ENCODE measurements at regions not wholly inside any gene's neighbourhood (a gene's known extent, or its start where the extent isn't known, plus 50 kb on each side); places are given as distances from the start of the nearest gene placed in this dataset.

DNA sequence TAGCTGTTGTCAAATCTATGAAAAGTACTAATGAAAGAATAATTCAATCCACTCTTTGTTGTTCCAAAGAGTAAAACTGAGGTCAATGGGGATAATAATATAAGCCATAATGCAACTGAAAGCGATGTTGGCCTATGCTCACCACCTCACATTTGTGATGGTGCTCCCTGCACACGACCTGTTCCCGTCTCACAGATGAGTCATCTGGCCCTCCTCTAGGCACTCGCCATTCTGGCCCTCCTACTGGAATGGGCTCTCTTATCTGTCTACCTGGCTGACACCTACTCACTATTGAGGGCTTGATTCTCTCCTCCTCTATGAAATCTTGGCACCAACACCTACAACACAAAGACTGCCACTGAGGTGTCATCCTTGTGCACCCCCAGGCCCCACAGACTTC is 585.9 kb upstream of the ID2 start:
- Histone ChIP-seq H3K36me3 (no peaks in the 10 kb centered on the region), H3K9me3 (replicated peaks) (no peaks in the 10 kb centered on the region), H3K4me3 (no peak overlapping the region), H3K4me1 (replicated peaks) (no peaks in the 10 kb centered on the region; the same call in 1 of the 2 replicates), H3K27ac (no peak overlapping the region), H3K27me3 (replicated peaks) (no peaks in the 10 kb centered on the region)
- DNase-seq (ENCODE audit: low read depth in 1 of 2, low spot score in 2 of 2), result no peak

DNA sequence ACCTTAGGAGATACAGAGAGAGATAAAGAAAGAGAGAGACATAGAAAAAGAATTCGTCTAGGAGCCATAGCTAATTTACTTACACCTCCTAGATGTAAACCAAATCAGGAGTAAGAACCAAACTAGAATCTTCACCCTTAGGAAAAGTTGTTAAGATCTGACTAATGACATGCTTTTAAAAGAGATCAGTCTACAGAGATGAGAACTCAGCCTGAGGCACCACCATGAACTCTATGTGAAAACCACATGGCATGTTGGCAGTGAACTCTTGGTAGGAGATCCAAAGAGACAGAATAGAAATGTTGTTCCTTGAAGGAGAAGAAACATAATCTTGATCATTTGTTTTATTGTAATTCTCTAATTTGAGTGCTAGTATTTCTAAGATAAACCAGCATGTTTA is 585.4 kb upstream of the ID2 start:
- no peak overlapping the region for H3K27ac ChIP-seq
- DNase-seq (ENCODE audit: low read depth in 1 of 2, low spot score in 2 of 2), result no peak
- H3K36me3 ChIP-seq, result no peaks in the 10 kb centered on the region

DNA sequence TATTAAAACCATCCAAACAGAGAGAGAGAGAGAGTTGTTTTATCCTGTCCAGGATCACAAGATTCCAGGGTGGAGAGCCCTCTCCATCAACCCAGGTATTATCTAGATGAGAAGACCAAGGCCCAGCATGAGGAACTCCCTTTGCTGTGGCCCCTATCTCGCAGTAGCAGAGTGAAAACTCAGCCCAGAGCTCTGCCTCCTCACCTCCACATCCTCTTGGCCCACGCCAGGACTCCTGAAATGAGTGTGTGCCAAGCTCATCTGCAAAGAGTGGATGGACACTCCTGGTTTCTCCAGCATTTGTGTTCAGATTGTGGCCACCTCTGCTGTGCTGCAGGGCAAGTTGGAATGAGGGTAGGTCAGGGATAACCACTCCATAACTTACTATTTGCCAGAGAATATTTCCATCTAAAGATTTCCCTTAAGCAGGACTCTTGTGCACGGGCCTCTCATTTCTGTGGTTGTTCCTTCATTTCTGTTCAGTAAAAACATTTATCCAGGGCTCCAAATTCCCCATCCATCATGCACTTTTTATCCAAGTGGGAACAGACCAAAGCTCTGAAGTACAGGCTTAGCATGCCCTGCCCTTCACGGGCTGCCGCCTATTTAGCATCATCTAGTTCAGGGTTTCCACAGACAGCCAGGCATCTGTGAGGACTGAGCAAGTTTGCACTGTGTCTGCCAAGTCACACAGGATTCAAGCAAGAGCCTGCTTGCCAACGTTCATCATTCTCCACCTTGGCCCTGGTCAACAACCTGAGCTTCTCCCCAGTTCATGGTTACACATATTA is 583.2 kb upstream of the ID2 start:
- no peaks in the 10 kb centered on the region for H3K27me3 ChIP-seq (replicated peaks)
- H3K27ac ChIP-seq, result no peak overlapping the region
- H3K9me3 ChIP-seq (replicated peaks), result no peaks in the 10 kb centered on the region
- H3K36me3 ChIP-seq, result no peaks in the 10 kb centered on the region
- H3K4me1 ChIP-seq (replicated peaks), result no peaks in the 10 kb centered on the region
- DNase-seq (ENCODE audit: low read depth in 1 of 2, low spot score in 2 of 2), result no peak
- no peak overlapping the region for H3K4me3 ChIP-seq

More for the DNA sequence above, 585.4 kb upstream of the ID2 start:
- Histone ChIP-seq H3K9me3 (replicated peaks) (no peaks in the 10 kb centered on the region), H3K4me1 (replicated peaks) (no peaks in the 10 kb centered on the region), H3K4me3 (no peak overlapping the region), H3K27me3 (replicated peaks) (no peaks in the 10 kb centered on the region)

DNA sequence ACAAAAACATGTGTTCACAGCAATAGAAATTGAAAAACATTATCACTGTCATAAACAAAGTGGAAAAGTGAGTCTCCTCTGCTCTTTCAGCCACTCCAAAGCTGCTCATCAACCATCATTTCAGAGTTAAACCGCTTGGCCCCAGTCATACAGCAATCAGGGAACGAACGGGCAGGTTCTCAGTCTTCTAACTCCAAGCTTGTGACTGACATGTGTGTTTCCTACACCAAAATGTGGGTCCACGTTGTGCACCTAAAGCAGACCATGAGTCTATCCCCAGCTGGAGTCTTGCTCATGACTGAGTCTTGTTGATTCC is 582.6 kb upstream of the ID2 start:
- Histone ChIP-seq H3K9me3 (replicated peaks) (no peaks in the 10 kb centered on the region), H3K27me3 (replicated peaks) (no peaks in the 10 kb centered on the region), H3K4me3 (no peak overlapping the region), H3K36me3 (no peaks in the 10 kb centered on the region), H3K4me1 (replicated peaks) (no peaks in the 10 kb centered on the region), H3K27ac (no peak overlapping the region)
- DNase-seq (ENCODE audit: low read depth in 1 of 2, low spot score in 2 of 2), result no peak

DNA sequence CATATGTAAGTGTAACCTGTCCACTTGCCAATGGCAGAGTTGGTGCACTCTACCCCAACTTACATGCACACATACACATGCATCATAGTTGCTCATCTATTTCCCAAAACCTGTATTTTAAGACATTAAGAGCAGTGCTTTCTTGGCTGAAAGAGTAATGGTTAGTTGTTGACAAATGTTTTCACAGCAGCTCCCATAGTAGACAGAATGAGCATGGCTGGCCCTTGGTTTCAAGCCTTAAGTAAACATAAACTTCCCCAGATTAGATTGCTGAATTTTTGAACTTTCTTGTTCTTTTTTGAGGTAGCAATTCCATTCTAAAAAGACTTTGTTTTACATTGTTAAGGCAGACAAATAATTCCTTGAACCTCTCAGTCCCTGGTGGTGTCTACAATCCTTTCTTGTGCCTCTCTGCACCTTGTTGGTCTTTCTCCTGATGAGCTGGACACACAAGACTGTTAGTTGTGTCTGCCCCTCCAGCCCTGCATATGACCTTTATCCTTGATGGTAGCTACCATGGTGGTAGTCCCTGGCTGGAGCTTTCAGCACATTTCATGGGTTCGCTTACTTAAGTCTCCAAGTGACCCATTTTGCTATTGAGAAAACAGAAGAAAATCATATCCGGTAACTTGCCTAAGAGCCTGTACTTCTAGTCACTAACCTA is 580.1 kb upstream of the ID2 start:
- no peaks in the 10 kb centered on the region for H3K27me3 ChIP-seq (replicated peaks)
- no peaks in the 10 kb centered on the region for H3K36me3 ChIP-seq
- no peak for DNase-seq (ENCODE audit: low read depth in 1 of 2, low spot score in 2 of 2)
- no peaks in the 10 kb centered on the region for H3K4me1 ChIP-seq (replicated peaks)
- H3K9me3 ChIP-seq (replicated peaks), result no peaks in the 10 kb centered on the region
- no peak overlapping the region for H3K4me3 ChIP-seq
- H3K27ac ChIP-seq, result no peak overlapping the region

DNA sequence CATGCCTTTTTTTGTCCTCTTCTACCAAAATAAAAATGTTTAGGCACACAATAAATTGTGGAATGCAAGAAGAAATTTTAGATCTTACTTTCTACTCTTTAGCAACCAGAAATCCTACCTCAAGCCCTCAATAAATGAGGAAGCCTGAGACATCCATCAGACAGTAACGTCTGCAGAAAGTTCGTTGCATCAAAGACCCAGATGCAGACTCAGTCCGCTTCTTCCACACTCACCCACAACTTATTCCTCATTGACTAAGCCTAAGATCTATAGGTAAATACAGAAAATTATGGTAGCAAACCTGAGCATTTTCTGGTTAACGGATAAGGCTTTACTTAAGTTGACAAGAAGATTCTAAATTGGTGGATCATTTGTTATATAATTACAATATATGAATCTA is 579.4 kb upstream of the ID2 start:
- H3K4me3 ChIP-seq, result no peak overlapping the region
- H3K36me3 ChIP-seq, result no peaks in the 10 kb centered on the region
- no peak overlapping the region for H3K27ac ChIP-seq
- H3K4me1 ChIP-seq (replicated peaks), result no peaks in the 10 kb centered on the region
- H3K9me3 ChIP-seq (replicated peaks), result no peaks in the 10 kb centered on the region
- no peaks in the 10 kb centered on the region for H3K27me3 ChIP-seq (replicated peaks)
- DNase-seq (ENCODE audit: low read depth in 1 of 2, low spot score in 2 of 2), result no peak

DNA sequence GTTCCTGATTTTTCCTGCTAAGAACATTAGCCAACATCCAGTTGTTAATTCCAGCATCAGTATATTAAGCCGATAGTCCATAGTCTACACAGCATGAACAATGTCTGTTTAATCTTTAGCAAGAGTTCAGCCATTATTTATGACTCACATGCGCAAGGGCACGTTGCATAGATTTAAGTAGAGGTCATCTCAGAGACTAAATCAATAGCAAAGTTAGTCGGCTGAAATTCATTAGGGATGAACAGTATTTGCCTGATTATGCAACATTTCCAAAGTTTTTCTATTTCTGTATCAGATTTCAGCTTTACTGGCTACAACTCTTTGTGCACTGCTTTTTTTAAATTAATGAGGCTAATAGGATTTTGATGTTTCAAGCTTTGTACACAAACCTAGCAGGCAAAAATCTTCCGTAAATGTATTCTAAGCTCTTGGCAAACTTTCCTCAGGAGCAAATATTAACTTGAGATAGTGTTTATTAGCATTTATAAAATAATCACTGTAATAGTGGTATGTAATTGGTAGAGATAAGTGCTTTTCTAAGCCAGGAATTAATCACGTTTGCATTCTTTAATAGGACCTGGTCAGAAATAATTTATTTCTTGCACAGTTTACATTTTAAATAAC is 578.7 kb upstream of the ID2 start:
- Histone ChIP-seq H3K27me3 (replicated peaks) (no peaks in the 10 kb centered on the region), H3K27ac (no peak overlapping the region), H3K9me3 (replicated peaks) (no peaks in the 10 kb centered on the region), H3K4me1 (replicated peaks) (no peaks in the 10 kb centered on the region), H3K36me3 (no peaks in the 10 kb centered on the region), H3K4me3 (no peak overlapping the region)
- no peak for DNase-seq (ENCODE audit: low read depth in 1 of 2, low spot score in 2 of 2)

DNA sequence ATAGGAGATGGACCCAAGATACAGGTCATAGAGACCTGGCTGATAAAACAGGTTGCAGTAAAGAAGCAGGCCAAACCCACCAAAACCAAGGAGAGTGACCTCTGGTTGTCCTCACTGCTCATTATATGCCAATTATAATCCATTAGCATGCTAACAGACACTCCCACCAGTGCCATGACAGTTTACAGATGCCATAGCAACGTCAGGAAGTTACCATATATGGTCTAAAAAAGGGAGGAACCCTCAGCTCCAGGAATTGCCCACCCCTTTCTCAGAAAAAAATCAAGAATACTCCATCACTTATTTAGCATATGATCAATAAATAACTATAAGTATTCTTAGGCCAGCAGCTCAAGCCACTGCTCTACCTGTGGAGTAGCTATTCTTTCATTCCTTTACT is 574.7 kb upstream of the ID2 start:
- Histone ChIP-seq H3K9me3 (replicated peaks) (no peaks in the 10 kb centered on the region), H3K27me3 (replicated peaks) (no peaks in the 10 kb centered on the region), H3K4me1 (replicated peaks) (no peaks in the 10 kb centered on the region), H3K27ac (no peak overlapping the region), H3K36me3 (no peaks in the 10 kb centered on the region), H3K4me3 (no peak overlapping the region)
- DNase-seq (ENCODE audit: low read depth in 1 of 2, low spot score in 2 of 2), result no peak

DNA sequence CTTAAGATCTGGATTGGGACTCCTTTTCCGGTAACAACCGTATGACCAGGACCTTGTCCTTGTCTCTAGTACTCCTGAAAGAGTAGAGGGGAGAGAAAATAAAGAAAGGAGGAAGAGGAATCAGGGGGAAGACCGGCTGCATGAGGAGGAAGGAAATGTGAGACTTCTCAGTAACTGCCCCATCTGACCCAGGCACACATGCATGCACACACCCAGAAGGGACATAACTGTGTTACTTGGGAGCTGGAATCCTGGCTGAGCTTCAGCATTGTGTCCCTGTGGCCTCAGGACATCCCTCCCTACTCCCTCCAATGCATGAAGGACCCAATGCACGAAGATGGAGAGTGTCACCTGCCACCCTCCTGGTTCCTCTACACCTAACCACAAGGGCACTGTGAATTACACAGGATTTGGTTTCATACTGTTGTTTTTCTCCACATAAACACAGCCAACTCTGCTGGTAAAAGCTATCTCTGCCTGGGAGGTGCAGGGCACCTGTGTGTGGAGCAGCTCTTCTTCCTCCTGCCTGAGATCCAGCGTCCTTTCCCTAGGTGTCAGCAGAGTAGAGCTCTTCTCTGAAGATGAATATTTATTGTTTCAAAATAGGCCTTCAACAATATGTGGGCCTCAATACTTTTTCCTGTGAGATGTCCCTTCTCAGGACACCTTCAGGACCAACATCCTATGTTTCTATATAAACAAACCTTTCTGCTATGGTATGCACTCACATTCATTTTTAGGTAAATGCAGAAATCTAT is 574.1 kb upstream of the ID2 start:
- Histone ChIP-seq H3K27ac (no peak overlapping the region), H3K4me1 (replicated peaks) (no peaks in the 10 kb centered on the region), H3K27me3 (replicated peaks) (no peaks in the 10 kb centered on the region), H3K4me3 (no peak overlapping the region), H3K36me3 (no peaks in the 10 kb centered on the region), H3K9me3 (replicated peaks) (no peaks in the 10 kb centered on the region)
- DNase-seq (ENCODE audit: low read depth in 1 of 2, low spot score in 2 of 2), result no peak

DNA sequence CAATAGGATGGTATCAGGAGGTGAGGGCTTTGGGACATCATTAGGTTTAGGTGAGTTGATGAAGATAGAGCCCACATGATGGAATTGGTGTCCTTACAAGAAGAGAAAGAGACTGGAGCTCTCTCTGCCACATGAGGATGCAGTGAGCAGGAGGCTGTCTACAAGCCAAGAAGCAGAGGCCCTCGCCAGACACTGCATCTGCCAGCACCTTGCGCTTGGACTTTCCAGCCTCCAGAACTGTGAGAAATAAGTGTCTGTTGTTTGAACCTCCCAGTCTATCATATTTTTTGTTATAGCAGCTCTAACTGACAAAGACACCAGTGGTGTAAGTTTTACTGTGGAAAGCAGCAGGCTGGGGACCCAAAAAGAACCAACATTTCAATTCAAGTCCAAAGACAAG is 571.1 kb upstream of the ID2 start:
- Histone ChIP-seq H3K4me1 (replicated peaks) (no peaks in the 10 kb centered on the region), H3K9me3 (replicated peaks) (no peaks in the 10 kb centered on the region), H3K4me3 (no peak overlapping the region), H3K27me3 (replicated peaks) (no peaks in the 10 kb centered on the region), H3K27ac (no peak overlapping the region), H3K36me3 (no peaks in the 10 kb centered on the region)
- no peak for DNase-seq (ENCODE audit: low read depth in 1 of 2, low spot score in 2 of 2)

DNA sequence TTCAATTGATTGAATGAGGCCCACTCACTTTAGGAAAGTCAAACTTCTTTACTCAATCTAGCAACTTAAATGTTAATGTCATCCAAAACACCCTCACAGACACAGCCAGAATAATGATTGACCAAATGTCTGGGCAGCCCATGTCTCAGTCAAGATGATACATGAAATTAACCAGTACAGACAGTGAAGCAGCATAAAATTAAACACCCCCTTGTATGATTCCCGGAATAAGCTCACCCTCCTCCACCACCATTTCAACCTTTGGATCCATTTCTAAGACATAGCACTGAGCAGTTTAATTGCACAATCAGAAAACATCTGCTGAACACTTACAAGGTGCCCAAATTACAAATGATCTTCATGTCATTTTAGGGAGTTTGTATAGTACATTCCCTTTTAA is 570.7 kb upstream of the ID2 start:
- Histone ChIP-seq H3K4me1 (replicated peaks) (no peaks in the 10 kb centered on the region), H3K27ac (no peak overlapping the region), H3K27me3 (replicated peaks) (no peaks in the 10 kb centered on the region), H3K36me3 (no peaks in the 10 kb centered on the region), H3K4me3 (no peak overlapping the region), H3K9me3 (replicated peaks) (no peaks in the 10 kb centered on the region)
- no peak for DNase-seq (ENCODE audit: low read depth in 1 of 2, low spot score in 2 of 2)

DNA sequence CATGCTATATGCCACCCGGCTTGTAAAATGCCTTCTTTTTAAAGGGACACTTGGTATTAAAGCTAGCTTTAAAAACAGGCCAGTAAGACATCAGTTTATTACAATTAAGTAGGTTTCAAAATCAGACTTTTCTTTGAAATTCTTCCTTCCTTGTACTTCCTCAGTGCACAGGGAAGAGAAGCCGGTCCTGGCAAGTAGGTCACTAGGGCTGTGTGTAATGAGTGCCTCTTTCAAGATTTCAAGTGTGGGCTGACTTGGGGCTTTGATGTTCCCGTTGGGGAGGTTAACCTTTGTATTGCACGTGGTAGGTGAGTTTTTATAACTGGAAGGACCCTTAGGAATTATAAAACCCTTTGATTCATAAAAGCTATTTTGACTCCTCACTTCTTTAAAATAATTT is 566.4 kb upstream of the ID2 start:
- H3K4me1 ChIP-seq (replicated peaks), result no peaks in the 10 kb centered on the region
- H3K36me3 ChIP-seq, result no peaks in the 10 kb centered on the region
- no peak overlapping the region for H3K27ac ChIP-seq
- no peaks in the 10 kb centered on the region for H3K27me3 ChIP-seq (replicated peaks)
- no peaks in the 10 kb centered on the region for H3K9me3 ChIP-seq (replicated peaks)
- DNase-seq (ENCODE audit: low read depth in 1 of 2, low spot score in 2 of 2), result no peak
- H3K4me3 ChIP-seq, result no peak overlapping the region

DNA sequence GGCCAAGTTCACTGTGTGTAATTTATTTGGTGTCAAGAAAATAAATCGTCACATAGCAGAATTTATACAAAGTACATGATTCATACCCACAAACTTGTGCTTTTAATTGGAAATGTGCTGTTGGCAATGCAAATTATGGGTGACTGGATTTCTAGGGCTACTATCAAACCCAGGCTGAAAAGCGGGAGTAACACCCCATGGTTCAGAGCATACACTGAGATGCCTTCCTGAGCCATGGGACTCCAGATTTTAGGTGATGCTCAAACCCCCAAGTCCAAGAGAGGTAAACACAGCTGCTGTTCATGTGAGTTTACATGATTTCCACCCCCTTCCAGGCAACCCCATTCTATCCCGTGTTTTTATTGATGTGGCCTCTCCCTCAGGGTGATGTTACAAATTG is 565.9 kb upstream of the ID2 start:
- DNase-seq (ENCODE audit: low read depth in 1 of 2, low spot score in 2 of 2), result no peak
- Histone ChIP-seq H3K9me3 (replicated peaks) (no peaks in the 10 kb centered on the region), H3K4me1 (replicated peaks) (no peaks in the 10 kb centered on the region), H3K27ac (no peak overlapping the region), H3K36me3 (no peaks in the 10 kb centered on the region), H3K4me3 (no peak overlapping the region), H3K27me3 (replicated peaks) (no peaks in the 10 kb centered on the region)

DNA sequence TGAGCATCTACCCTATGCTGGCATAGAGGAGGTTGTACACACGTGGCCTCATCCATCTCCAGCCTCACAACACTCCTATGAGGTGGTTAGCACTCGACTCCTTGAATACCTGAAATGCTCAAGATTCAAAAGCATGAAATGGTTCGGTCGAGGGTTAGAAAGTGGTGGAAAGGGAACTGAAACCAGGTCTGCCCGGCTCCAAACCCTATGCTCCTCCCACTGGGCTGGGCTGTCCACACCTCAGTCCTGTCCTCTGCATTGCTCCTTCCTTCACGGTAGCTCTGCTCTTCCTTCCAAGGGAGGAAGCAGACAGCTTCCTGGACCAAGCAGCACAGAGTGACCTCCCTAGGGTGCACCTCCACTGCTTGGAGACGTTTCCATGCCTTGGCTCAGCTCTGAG is 565.2 kb upstream of the ID2 start:
- Histone ChIP-seq H3K27ac (no peak overlapping the region), H3K4me1 (replicated peaks) (no peaks in the 10 kb centered on the region), H3K9me3 (replicated peaks) (no peaks in the 10 kb centered on the region), H3K4me3 (no peak overlapping the region), H3K36me3 (no peaks in the 10 kb centered on the region), H3K27me3 (replicated peaks) (no peaks in the 10 kb centered on the region)
- no peak for DNase-seq (ENCODE audit: low read depth in 1 of 2, low spot score in 2 of 2)

All from SJSA1 (cell line).